ENCODE measurements at regions not wholly inside any gene's neighbourhood (a gene's known extent, or its start where the extent isn't known, plus 50 kb on each side); places are given as distances from the start of the nearest gene placed in this dataset.

- no peak for TF ChIP-seq POLR2A (IDR thresholded peaks at IDR 0.05)
- TF ChIP-seq CTCF (IDR thresholded peaks at IDR 0.05), result no peak
Observed at GRCh38 chr3:197369545-197369944, 71.1 kb upstream of the DLG1 start.
